HL-60 (cell line): ENCODE measurements at regions not wholly inside any gene's neighbourhood (a gene's known extent, or its start where the extent isn't known, plus 50 kb on each side); places are given as distances from the start of the nearest gene placed in this dataset.

Source experiments
- CTCF ChIP-seq: IDR thresholded peaks from one replicate; pipeline ENCODE4 v1.5.1; 2011; ENCODE audit warnings: low read length, control low read depth, inconsistent platforms; ENCODE audit not compliant: insufficient read depth
- GABPA ChIP-seq: IDR thresholded peaks from 2 replicates; pipeline ENCODE4 v1.6.1; 2012; ENCODE audit warnings: low read depth

- no peak for TF ChIP-seq CTCF
- TF ChIP-seq GABPA, result no peak
Observed at GRCh38 chr12:63090716-63091115, 60.3 kb downstream of the AVPR1A start.
